T-helper 2 cell treated with Interferon-gamma antibody and Interleukin-4, amounts not matched to agents 5 μg/mL and 100 μg/mL, for 36 hours (primary cell): ENCODE measurements at regions not wholly inside any gene's neighbourhood (a gene's known extent, or its start where the extent isn't known, plus 50 kb on each side); places are given as distances from the start of the nearest gene placed in this dataset.

Experiments used
- DNase-seq: peaks from one replicate; pipeline ENCODE4 v3.0.0; 2021; ENCODE audit warnings: low spot score
- H3K27ac Mint-ChIP-seq: one replicate; pipeline ENCODE4 v1.8.0; 2021; ENCODE audit warnings: mild to moderate bottlenecking, mixed read lengths
- H3K27me3 Mint-ChIP-seq: one replicate; pipeline ENCODE4 v1.8.0; 2021; ENCODE audit warnings: low read depth, mixed read lengths
- H3K36me3 Mint-ChIP-seq: one replicate; pipeline ENCODE4 v1.8.0; 2021; ENCODE audit warnings: low read depth, mixed read lengths
- H3K4me1 Mint-ChIP-seq: one replicate; pipeline ENCODE4 v1.8.0; 2021; ENCODE audit warnings: low read depth, mixed read lengths
- H3K4me3 Mint-ChIP-seq: one replicate; pipeline ENCODE4 v1.8.0; 2022; ENCODE audit warnings: mild to moderate bottlenecking, moderate library complexity, mixed read lengths
- H3K9me3 Mint-ChIP-seq: one replicate; pipeline ENCODE4 v1.8.0; 2021; ENCODE audit warnings: mixed read lengths

DNA sequence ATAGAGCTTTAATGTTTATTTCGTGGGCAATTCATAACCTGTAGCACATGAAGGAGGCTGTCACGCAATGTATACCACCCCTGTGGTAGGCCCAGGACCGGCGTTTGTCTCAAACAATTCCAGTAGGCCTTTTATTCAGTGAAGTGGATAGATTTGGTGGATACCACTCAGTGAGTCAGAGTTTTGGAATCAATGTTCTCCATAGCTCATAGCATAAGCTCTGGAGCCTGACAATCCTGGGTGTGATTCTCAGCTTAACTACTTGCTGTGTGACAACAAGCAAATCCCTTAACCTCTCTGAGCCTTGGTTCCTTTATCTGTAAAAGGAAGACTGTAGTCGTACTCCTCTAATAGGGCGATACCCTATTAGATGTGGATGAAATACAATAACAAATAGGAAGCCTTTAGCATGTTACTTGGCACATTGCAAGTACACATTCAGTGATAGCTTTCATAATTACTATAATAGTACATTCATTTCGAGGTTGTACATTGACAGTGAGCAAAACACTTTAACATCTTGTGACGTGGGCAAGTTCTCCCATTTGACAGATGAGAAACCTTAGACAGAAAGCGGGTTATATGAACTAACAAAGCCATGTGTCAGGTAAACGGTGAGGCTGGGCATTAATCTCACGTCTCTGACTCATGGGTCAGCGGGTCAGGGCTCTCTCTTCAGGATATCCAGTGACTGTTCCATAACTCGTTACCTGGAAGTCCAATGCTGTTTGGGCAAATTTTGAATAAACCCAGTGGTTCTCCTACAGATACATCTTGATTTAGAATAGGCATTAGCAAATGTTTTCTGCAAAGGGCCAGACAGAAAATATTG, 130.8 kb downstream of the C9orf152 start:
- Mint-ChIP-seq H3K4me3 (no peak overlapping the region), H3K27ac (no peak overlapping the region), H3K27me3 (no peaks in the 10 kb centered on the region), H3K36me3 (peaks cover 33% of the 10 kb centered on the region), H3K9me3 (no peaks in the 10 kb centered on the region), H3K4me1 (peaks cover 53% of the 10 kb centered on the region)
- DNase-seq, result no peak

DNA sequence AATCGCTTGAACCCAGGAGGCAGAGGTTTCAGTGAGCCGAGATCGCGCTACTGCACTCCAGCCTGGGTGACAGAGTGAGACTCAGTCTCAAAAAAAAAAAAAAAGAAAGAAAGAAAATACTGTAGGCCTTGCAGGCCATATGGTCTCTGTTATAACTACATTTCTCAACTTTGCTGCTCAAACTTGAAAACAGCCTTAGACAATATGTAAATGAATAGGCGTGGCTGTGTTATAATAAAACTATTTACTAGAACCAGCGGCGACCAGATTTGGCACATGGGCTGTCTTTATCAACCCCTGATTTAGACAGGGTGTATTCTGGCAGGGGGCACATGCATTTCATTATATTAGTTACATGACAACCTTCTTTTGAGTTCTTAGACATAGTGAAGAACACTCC, 130.0 kb downstream of the C9orf152 start:
- H3K36me3 Mint-ChIP-seq, result peaks cover 36% of the 10 kb centered on the region
- no peak overlapping the region for H3K4me3 Mint-ChIP-seq
- peaks cover 53% of the 10 kb centered on the region for H3K4me1 Mint-ChIP-seq
- DNase-seq, result no peak
- H3K9me3 Mint-ChIP-seq, result no peaks in the 10 kb centered on the region
- no peak overlapping the region for H3K27ac Mint-ChIP-seq
- H3K27me3 Mint-ChIP-seq, result no peaks in the 10 kb centered on the region

- DNase-seq, result no peak
- H3K36me3 Mint-ChIP-seq, result peaks cover 39% of the 10 kb centered on the region
- H3K9me3 Mint-ChIP-seq, result no peaks in the 10 kb centered on the region
- H3K27ac Mint-ChIP-seq, result no peak overlapping the region
- H3K4me1 Mint-ChIP-seq, result peaks cover 56% of the 10 kb centered on the region
- H3K27me3 Mint-ChIP-seq, result no peaks in the 10 kb centered on the region
- H3K4me3 Mint-ChIP-seq, result no peak overlapping the region
Observed at GRCh38 chr9:110078604-110079003, 129.4 kb downstream of the C9orf152 start.

DNA sequence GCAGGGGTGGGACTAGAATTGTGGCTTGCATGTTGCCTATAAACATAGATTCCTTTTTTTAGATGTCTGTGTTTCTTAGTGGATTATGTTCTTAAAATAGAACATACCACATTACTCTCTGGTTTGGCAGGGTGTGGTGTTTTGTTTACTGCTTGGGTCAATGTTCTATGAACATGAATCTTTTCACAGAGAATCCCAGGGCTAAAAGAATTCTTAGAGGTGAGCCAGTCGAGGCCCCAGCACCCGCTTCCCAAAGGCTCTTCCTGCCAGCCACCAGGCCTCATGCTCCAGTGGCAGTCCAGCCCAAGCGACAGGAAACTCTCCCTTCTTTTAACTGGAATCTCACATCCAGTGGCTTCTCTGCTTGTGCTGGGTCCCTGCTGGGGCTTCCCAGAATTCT, 126.6 kb downstream of the C9orf152 start:
- DNase-seq, result no peak
- H3K36me3 Mint-ChIP-seq, result peaks cover 30% of the 10 kb centered on the region
- H3K27me3 Mint-ChIP-seq, result no peaks in the 10 kb centered on the region
- H3K27ac Mint-ChIP-seq, result peak overlapping the region; percentile 83
- H3K4me3 Mint-ChIP-seq, result peak overlapping the region; percentile 64
- no peaks in the 10 kb centered on the region for H3K9me3 Mint-ChIP-seq
- peaks cover 59% of the 10 kb centered on the region for H3K4me1 Mint-ChIP-seq

DNA sequence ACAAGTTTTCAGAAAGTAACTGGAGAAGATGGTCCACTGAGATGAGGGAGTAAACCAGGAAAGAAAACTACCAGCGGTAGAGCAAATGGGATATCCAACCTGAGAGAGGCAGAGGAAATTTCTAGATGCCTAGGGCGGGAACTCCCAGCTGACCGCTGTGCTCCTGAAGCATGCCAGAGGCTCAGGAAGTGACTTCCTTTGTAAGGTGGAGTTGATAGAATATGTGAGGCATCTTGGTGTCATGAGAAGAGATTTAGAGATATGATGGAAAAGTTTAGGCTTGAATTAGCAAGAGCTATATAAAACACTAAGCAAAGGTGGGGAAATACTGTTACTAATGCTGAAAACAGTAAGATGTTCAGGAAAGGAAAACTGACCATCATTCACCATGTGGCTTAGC, 124.1 kb downstream of the C9orf152 start:
- peaks cover 30% of the 10 kb centered on the region for H3K36me3 Mint-ChIP-seq
- H3K9me3 Mint-ChIP-seq, result no peaks in the 10 kb centered on the region
- no peak overlapping the region for H3K4me3 Mint-ChIP-seq
- DNase-seq, result no peak
- no peaks in the 10 kb centered on the region for H3K27me3 Mint-ChIP-seq
- H3K27ac Mint-ChIP-seq, result peak overlapping the region; percentile 65
- peaks cover 64% of the 10 kb centered on the region for H3K4me1 Mint-ChIP-seq

DNA sequence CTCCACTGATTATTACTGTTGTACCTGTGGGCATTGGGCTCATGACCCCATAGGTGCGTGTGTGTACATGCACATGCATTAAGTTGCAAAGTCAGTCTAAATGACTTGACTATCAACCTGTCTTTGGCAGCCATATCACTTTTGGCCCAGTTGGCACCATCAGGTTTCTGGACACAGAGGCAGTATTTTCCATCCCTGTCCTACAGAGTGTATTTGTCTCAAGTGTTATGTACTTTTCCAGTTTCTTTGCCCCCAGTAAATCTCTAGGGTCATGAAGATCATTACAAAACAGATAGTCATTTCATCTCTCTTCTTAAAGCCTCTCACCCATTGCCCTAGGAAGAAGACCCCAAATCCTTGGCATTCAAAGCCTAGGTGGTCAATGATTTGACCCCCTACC, 121.4 kb downstream of the C9orf152 start:
- no peak overlapping the region for H3K27ac Mint-ChIP-seq
- peaks cover 62% of the 10 kb centered on the region for H3K4me1 Mint-ChIP-seq
- DNase-seq, result no peak
- peaks cover 24% of the 10 kb centered on the region for H3K36me3 Mint-ChIP-seq
- H3K4me3 Mint-ChIP-seq, result no peak overlapping the region
- H3K9me3 Mint-ChIP-seq, result no peaks in the 10 kb centered on the region
- no peaks in the 10 kb centered on the region for H3K27me3 Mint-ChIP-seq

- H3K4me1 Mint-ChIP-seq, result peaks cover 58% of the 10 kb centered on the region
- H3K27ac Mint-ChIP-seq, result no peak overlapping the region
Observed at GRCh38 chr9:110087605-110088004, 120.4 kb downstream of the C9orf152 start.

GRCh38 chr9:110088099-110088498, 119.9 kb downstream of the C9orf152 start:
- H3K27ac Mint-ChIP-seq, result no peak overlapping the region

More at GRCh38 chr9:110087605-110088004, 120.4 kb downstream of the C9orf152 start:
- DNase-seq, result no peak
- no peaks in the 10 kb centered on the region for H3K27me3 Mint-ChIP-seq
- H3K9me3 Mint-ChIP-seq, result no peaks in the 10 kb centered on the region
- H3K36me3 Mint-ChIP-seq, result peaks cover 22% of the 10 kb centered on the region
- no peak overlapping the region for H3K4me3 Mint-ChIP-seq

DNA sequence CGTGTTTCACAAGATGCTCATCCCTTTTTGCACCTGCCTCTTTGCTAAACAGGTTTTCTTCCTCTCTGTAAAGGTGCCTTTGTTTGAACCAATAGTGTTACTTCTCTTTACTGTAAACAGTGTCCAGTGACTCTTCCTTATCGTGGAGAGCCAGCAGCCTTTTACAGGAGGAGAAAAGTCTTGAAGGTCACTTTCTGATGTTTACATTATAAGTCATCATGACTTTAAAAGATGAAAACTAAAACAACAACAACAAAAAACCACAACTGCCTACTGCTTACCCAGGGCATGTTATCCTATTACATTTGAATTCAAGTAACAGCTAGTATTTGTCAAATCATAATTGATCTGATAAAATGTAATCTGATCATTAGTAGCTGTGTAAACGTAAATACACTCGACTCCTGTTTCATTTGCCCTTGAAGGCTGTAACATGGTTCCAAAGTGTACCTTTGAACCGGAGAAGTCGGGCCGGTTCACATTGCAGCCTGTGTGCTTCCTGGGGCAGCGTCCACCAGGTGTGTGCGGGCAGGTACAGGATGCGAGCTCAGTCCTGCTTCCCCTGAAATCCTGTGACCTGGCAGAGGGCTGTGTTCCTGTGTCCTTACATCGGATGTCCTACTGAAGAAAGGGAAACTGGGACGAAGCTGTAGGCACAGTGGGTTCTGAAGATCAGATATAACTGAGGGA, 118.1 kb downstream of the C9orf152 start:
- Mint-ChIP-seq H3K27ac (no peak overlapping the region), H3K27me3 (no peaks in the 10 kb centered on the region), H3K4me3 (no peak overlapping the region), H3K36me3 (peaks cover 18% of the 10 kb centered on the region), H3K4me1 (peaks cover 57% of the 10 kb centered on the region), H3K9me3 (no peaks in the 10 kb centered on the region)
- no peak for DNase-seq

More at GRCh38 chr9:110088099-110088498, 119.9 kb downstream of the C9orf152 start:
- Mint-ChIP-seq H3K4me3 (no peak overlapping the region), H3K36me3 (peaks cover 20% of the 10 kb centered on the region), H3K27me3 (no peaks in the 10 kb centered on the region), H3K4me1 (peaks cover 59% of the 10 kb centered on the region), H3K9me3 (no peaks in the 10 kb centered on the region)
- no peak for DNase-seq

DNA sequence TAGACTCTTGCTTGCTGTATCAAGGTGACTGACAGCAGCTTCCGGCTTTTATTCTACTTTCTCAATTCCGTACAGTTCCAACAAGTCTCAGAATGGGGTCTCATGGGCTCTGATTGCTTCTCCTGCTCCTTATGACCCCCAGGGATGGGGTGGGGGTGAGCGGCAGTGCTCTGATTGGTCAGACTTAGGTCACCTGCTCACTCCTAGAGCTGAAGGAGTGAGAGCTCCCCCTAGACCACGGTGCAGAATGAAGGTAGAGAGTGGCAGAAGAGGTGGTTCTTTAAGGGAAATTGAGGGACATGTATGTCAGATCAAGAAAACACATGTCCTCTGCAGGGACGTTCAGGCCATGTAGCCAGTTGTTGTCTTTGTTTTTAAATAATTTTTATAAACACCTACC, 115.2 kb downstream of the C9orf152 start:
- Mint-ChIP-seq H3K4me1 (peaks cover 38% of the 10 kb centered on the region), H3K36me3 (peaks cover 14% of the 10 kb centered on the region), H3K27ac (peak overlapping the region; percentile 20)

GRCh38 chr9:110093417-110093816, 114.5 kb downstream of the C9orf152 start:
- no peak overlapping the region for H3K4me3 Mint-ChIP-seq
- no peaks in the 10 kb centered on the region for H3K27me3 Mint-ChIP-seq
- peak overlapping the region; percentile 22 for H3K27ac Mint-ChIP-seq
- no peak for DNase-seq
- peaks cover 38% of the 10 kb centered on the region for H3K4me1 Mint-ChIP-seq
- no peaks in the 10 kb centered on the region for H3K9me3 Mint-ChIP-seq
- H3K36me3 Mint-ChIP-seq, result peaks cover 13% of the 10 kb centered on the region

More for the DNA sequence above, 115.2 kb downstream of the C9orf152 start:
- Mint-ChIP-seq H3K4me3 (no peak overlapping the region), H3K9me3 (no peaks in the 10 kb centered on the region), H3K27me3 (no peaks in the 10 kb centered on the region)
- DNase-seq, result no peak

DNA sequence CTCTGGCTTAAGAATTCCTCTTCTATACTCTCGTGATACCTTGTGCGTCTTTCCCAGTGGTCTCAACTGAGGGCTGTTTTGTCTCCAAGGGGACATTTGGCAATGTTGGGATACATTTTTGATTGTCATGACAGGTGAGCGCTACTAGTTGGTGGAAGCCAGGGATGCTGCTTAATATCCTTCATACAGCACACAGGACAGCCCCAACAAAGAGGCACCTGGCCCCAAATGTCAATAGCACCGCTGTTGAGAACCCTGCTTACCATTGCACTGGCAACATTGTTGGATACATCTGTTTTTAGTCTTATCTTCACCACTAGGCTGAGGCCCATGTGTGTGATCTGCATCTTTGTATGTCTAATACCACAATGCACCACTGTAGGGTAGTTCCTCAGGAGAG, 114.1 kb downstream of the C9orf152 start:
- peaks cover 42% of the 10 kb centered on the region for H3K4me1 Mint-ChIP-seq
- H3K36me3 Mint-ChIP-seq, result peaks cover 18% of the 10 kb centered on the region
- H3K9me3 Mint-ChIP-seq, result no peaks in the 10 kb centered on the region
- no peak overlapping the region for H3K4me3 Mint-ChIP-seq
- H3K27ac Mint-ChIP-seq, result no peak overlapping the region
- H3K27me3 Mint-ChIP-seq, result no peaks in the 10 kb centered on the region
- no peak for DNase-seq

DNA sequence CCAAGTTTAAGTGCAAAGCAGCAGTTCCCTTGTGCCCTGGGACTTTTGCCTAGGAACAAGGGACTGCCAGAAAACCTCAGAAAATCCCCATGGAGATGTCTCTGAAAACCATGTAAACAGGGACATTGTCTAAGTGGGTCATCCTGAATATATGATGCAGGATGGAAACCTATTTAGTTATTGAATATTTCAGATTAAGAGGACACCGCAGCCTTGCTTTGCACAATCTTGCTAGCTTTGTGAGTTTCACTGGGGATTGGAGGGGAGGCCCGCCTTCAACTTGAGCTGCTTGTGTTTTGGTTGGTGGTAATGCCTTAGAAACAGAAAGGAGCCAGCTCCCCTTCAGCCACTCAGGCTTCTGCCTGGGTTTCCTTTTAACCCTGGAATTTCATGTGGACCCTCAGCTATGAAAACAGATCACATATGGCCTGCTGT, 112.8 kb downstream of the C9orf152 start:
- Mint-ChIP-seq H3K36me3 (peaks cover 19% of the 10 kb centered on the region), H3K27me3 (no peaks in the 10 kb centered on the region), H3K27ac (no peak overlapping the region), H3K9me3 (no peaks in the 10 kb centered on the region), H3K4me3 (no peak overlapping the region), H3K4me1 (peaks cover 33% of the 10 kb centered on the region)
- DNase-seq, result no peak

DNA sequence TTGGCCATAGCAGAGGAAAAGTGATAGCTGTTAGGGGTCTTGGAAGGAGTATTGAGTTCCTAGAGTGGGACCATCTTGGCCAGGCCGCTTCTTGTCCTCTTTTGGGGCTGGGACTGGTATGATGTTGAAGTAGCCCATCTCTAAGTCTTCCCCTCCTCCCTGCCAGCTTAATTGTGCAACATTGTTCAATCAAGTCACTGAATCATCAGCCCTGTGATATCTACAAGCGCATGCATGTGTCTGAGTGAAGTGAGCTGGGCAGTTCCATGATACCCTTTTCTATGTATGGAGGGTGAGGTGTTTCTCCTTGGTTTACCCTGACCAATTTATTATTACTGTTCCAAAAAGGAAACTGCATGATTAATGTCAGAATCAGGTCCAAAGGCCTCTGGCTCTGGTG, 112.2 kb downstream of the C9orf152 start:
- no peak for DNase-seq
- H3K4me3 Mint-ChIP-seq, result no peak overlapping the region
- H3K4me1 Mint-ChIP-seq, result peaks cover 31% of the 10 kb centered on the region
- no peak overlapping the region for H3K27ac Mint-ChIP-seq
- H3K9me3 Mint-ChIP-seq, result no peaks in the 10 kb centered on the region
- H3K27me3 Mint-ChIP-seq, result no peaks in the 10 kb centered on the region
- H3K36me3 Mint-ChIP-seq, result peaks cover 19% of the 10 kb centered on the region
